IgD-negative memory B cell (primary cell): ENCODE measurements at regions not wholly inside any gene's neighbourhood (a gene's known extent, or its start where the extent isn't known, plus 50 kb on each side); places are given as distances from the start of the nearest gene placed in this dataset.

Experiments
- H3K27ac Mint-ChIP-seq, 3 donors: one replicate each; pipeline ENCODE4 v1.8.0; 2020 to 2022; ENCODE audit warnings: mild to moderate bottlenecking in 3 of 3, mixed read lengths in 3 of 3, moderate library complexity in 1 of 3
- H3K27me3 Mint-ChIP-seq: one replicate; pipeline ENCODE4 v1.8.0; 2021; ENCODE audit warnings: mixed read lengths
- H3K36me3 Mint-ChIP-seq: one replicate; pipeline ENCODE4 v1.8.0; 2020; ENCODE audit warnings: mild to moderate bottlenecking, mixed read lengths
- H3K4me1 Mint-ChIP-seq, 3 donors: one replicate each; pipeline ENCODE4 v1.8.0; 2020 to 2022; ENCODE audit warnings: mixed read lengths in 3 of 3, mild to moderate bottlenecking in 1 of 3
- H3K4me3 Mint-ChIP-seq, 4 donors: one replicate each; pipeline ENCODE4 v1.8.0; 2020 to 2022; ENCODE audit warnings: mild to moderate bottlenecking in 4 of 4, mixed read lengths in 4 of 4, moderate library complexity in 3 of 4
- H3K9me3 Mint-ChIP-seq, 3 donors: one replicate each; pipeline ENCODE4 v1.8.0; 2020 to 2021; ENCODE audit warnings: mixed read lengths in 3 of 3, mild to moderate bottlenecking in 1 of 3

GRCh38 chr6:156268849-156269248, 508.3 kb upstream of the ARID1B start:
- peaks cover 0 to 5% (median 0%) of the 10 kb centered on the region in 3 donors for H3K9me3 Mint-ChIP-seq
- H3K27me3 Mint-ChIP-seq, result peaks cover 3% of the 10 kb centered on the region
- H3K36me3 Mint-ChIP-seq, result peaks cover 10% of the 10 kb centered on the region
- peaks cover 5 to 13% (median 11%) of the 10 kb centered on the region in 3 donors for H3K4me1 Mint-ChIP-seq
- H3K27ac Mint-ChIP-seq, result no peak overlapping the region
- peak overlapping the region in 2 of 4 donors; percentile 5 to 15 for H3K4me3 Mint-ChIP-seq

- Mint-ChIP-seq H3K27ac (no peak overlapping the region), H3K36me3 (peaks cover 5% of the 10 kb centered on the region), H3K27me3 (peaks cover 2% of the 10 kb centered on the region), H3K9me3 (peaks cover 0 to 10% (median 0%) of the 10 kb centered on the region in 3 donors), H3K4me1 (peaks cover 0 to 8% (median 3%) of the 10 kb centered on the region in 3 donors), H3K4me3 (no peak overlapping the region)
Observed at GRCh38 chr6:156262014-156262413, 515.2 kb upstream of the ARID1B start.

DNA sequence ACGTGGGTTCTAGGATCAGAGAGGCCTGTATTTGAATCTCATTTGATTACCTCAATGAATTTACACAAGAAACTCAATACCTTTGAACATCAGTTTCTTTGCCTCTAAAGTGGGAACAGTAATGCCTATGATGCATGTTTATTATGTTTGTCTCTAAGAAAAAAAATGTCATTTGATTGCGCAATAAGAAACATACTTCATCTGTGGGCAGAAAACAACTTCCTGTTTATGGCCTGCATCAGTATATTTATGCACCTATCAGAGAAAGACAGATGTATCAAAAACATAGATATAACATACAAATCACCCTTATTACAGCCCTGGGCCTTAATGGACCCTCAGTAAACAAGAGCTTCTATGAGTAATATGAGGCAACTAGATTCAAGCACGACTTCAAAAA, 516.4 kb upstream of the ARID1B start:
- H3K36me3 Mint-ChIP-seq, result peaks cover 4% of the 10 kb centered on the region
- no peak overlapping the region for H3K27ac Mint-ChIP-seq
- H3K4me3 Mint-ChIP-seq, result no peak overlapping the region
- peaks cover 4 to 13% (median 5%) of the 10 kb centered on the region in 3 donors for H3K4me1 Mint-ChIP-seq
- peaks cover 2% of the 10 kb centered on the region for H3K27me3 Mint-ChIP-seq
- H3K9me3 Mint-ChIP-seq, result peaks cover 0 to 7% (median 0%) of the 10 kb centered on the region in 3 donors

- no peak overlapping the region for H3K27ac Mint-ChIP-seq
- peaks cover 0 to 5% (median 0%) of the 10 kb centered on the region in 3 donors for H3K9me3 Mint-ChIP-seq
- H3K4me1 Mint-ChIP-seq, result peaks cover 4 to 13% (median 5%) of the 10 kb centered on the region in 3 donors
- peaks cover 5% of the 10 kb centered on the region for H3K36me3 Mint-ChIP-seq
- H3K4me3 Mint-ChIP-seq, result no peak overlapping the region
- peaks cover 2% of the 10 kb centered on the region for H3K27me3 Mint-ChIP-seq
Observed at GRCh38 chr6:156258981-156259380, 518.2 kb upstream of the ARID1B start.

- Mint-ChIP-seq H3K36me3 (peaks cover 12% of the 10 kb centered on the region), H3K27ac (no peak overlapping the region), H3K4me3 (no peak overlapping the region), H3K9me3 (peaks cover 0 to 10% (median 7%) of the 10 kb centered on the region in 3 donors), H3K4me1 (peaks cover 4 to 15% (median 5%) of the 10 kb centered on the region in 3 donors), H3K27me3 (peaks cover 2% of the 10 kb centered on the region)
Observed at GRCh38 chr6:156256161-156256560, 521.0 kb upstream of the ARID1B start.

GRCh38 chr6:156254240-156254639, 522.9 kb upstream of the ARID1B start:
- H3K4me3 Mint-ChIP-seq, result no peak overlapping the region
- H3K27ac Mint-ChIP-seq, result no peak overlapping the region
- H3K27me3 Mint-ChIP-seq, result no peaks in the 10 kb centered on the region
- H3K36me3 Mint-ChIP-seq, result peaks cover 18% of the 10 kb centered on the region
- peaks cover 0 to 10% (median 7%) of the 10 kb centered on the region in 3 donors for H3K9me3 Mint-ChIP-seq
- H3K4me1 Mint-ChIP-seq, result peaks cover 4 to 20% (median 13%) of the 10 kb centered on the region in 3 donors

DNA sequence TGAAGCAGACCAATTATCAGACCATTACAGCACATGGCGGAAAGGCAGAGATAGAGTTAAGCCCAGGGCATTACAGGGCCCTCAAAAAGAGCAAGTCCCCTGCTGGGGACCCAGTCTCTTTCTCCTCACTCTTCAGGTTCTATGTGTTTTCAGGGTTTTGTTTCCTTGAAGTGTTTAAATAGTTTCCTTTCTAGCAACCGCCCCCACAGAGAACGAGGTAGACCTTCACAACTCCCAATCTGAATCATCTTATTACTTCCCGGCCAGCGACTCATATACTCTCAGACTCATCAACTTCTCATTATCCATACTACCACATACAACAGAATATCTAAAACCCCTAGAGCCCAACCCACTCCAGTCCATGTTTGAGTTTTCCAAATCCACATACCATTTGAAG, 526.6 kb upstream of the ARID1B start:
- Mint-ChIP-seq H3K4me3 (peak overlapping the region in 1 of 4 donors; percentile 46), H3K36me3 (peaks cover 20% of the 10 kb centered on the region), H3K4me1 (peaks cover 5 to 8% (median 8%) of the 10 kb centered on the region in 3 donors), H3K27ac (no peak overlapping the region), H3K9me3 (peaks cover 0 to 7% (median 5%) of the 10 kb centered on the region in 3 donors), H3K27me3 (no peaks in the 10 kb centered on the region)

- Mint-ChIP-seq H3K27ac (no peak overlapping the region), H3K4me1 (peaks cover 0 to 2% (median 0%) of the 10 kb centered on the region in 3 donors), H3K36me3 (peaks cover 6% of the 10 kb centered on the region), H3K9me3 (peaks cover 0 to 6% (median 0%) of the 10 kb centered on the region in 3 donors), H3K27me3 (no peaks in the 10 kb centered on the region), H3K4me3 (no peak overlapping the region)
Observed at GRCh38 chr6:156242206-156242605, 535.0 kb upstream of the ARID1B start.

- Mint-ChIP-seq H3K27me3 (no peaks in the 10 kb centered on the region), H3K4me1 (peaks cover 9 to 16% (median 11%) of the 10 kb centered on the region in 3 donors), H3K9me3 (peaks cover 0 to 2% (median 2%) of the 10 kb centered on the region in 3 donors), H3K36me3 (no peaks in the 10 kb centered on the region), H3K4me3 (peak overlapping the region in 1 of 4 donors; percentile 53), H3K27ac (no peak overlapping the region)
Observed at GRCh38 chr6:156231026-156231765, 546.0 kb upstream of the ARID1B start.

- H3K4me1 Mint-ChIP-seq, result peaks cover 0 to 4% (median 0%) of the 10 kb centered on the region in 3 donors
- H3K27ac Mint-ChIP-seq, result no peak overlapping the region
- peaks cover 2% of the 10 kb centered on the region for H3K27me3 Mint-ChIP-seq
- H3K9me3 Mint-ChIP-seq, result peaks cover 3 to 6% (median 5%) of the 10 kb centered on the region in 3 donors
- H3K4me3 Mint-ChIP-seq, result no peak overlapping the region
- peaks cover 5% of the 10 kb centered on the region for H3K36me3 Mint-ChIP-seq
Observed at GRCh38 chr6:156219973-156220372, 557.2 kb upstream of the ARID1B start.

DNA sequence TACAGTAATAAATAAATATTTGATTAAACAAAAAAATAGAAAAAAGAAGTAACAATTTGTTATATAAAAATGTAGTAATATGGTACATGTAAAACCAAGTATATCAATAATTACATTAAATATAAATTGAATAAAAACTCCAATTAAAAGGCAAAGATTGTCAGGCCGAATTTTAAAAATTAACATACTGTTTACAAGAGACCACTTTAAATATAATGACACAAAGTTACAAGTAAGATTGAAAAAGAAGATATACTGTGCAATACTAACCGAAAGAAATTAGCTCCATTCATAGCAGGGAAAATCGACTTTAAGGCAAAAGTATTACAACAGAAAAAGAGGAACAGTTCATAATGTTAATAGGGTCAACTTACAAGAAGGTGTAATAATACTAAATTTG, 571.5 kb upstream of the ARID1B start:
- Mint-ChIP-seq H3K27ac (no peak overlapping the region), H3K9me3 (peaks cover 8 to 27% (median 12%) of the 10 kb centered on the region in 3 donors), H3K4me1 (peaks cover 0 to 5% (median 2%) of the 10 kb centered on the region in 3 donors), H3K27me3 (no peaks in the 10 kb centered on the region), H3K4me3 (no peak overlapping the region), H3K36me3 (no peaks in the 10 kb centered on the region)

DNA sequence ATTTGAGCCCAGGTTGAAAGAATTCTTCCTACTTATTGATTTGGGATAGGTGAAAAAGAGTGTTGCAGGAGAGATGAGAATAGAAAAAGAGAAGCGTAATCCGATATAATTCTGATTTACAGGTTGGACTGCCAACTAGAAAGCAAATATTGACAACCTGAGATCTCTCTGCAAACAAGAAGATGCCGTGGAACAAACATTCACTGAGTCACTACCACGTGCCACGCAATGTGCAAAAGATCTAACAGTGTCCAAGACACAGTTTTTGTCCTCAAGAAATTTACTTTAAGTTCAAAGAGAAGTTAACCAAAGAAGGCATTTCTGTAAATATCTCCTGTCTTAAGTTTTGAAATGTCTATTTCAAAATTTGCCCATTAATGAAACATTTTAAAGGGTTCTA, 578.0 kb upstream of the ARID1B start:
- Mint-ChIP-seq H3K4me3 (peak overlapping the region in 1 of 4 donors; percentile 28), H3K27ac (no peak overlapping the region), H3K9me3 (peaks cover 0 to 4% (median 1%) of the 10 kb centered on the region in 3 donors), H3K36me3 (no peaks in the 10 kb centered on the region), H3K4me1 (peaks cover 6 to 13% (median 11%) of the 10 kb centered on the region in 3 donors), H3K27me3 (peaks cover 3% of the 10 kb centered on the region)

DNA sequence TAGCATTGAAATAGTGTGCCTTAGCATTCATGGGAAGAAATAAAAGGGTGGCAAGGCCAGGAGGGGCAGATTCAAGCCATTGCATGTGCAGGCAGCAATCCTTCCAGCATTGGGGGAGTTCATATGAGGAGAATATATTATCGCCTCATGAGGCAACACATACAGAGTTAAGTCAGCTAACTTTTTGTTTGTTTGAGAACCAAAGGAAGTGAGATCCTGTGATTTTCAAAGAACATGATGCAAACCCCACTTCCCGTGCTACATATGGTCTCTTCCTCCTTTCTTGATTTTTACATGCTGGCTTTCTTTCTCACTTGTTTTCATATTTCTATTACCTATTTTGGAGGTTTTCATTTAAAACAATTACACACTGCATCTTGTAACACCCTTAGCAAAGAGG, 579.7 kb upstream of the ARID1B start:
- Mint-ChIP-seq H3K4me3 (peak overlapping the region in 1 of 4 donors; percentile 46), H3K27me3 (peaks cover 3% of the 10 kb centered on the region), H3K27ac (no peak overlapping the region), H3K4me1 (peaks cover 4 to 13% (median 11%) of the 10 kb centered on the region in 3 donors), H3K9me3 (peaks cover 0 to 6% (median 3%) of the 10 kb centered on the region in 3 donors), H3K36me3 (no peaks in the 10 kb centered on the region)

DNA sequence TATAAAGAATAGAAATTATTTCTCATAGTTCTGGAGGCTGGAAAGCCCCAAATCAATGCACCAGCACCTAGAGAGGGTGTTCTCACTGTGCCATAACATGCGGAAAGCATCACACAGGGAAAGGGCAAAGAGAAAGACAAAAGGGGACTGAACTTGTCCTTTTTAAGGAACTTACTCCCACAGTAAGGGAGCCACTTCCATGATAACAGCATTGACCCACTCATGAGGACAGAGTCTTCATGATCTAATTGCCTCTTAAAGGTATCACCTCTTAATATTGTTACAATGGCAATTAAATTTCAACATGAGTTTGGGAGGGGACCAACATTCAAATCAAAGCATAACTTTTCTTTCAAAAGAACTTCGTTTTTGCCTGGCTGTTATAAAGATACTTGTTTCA, 582.2 kb upstream of the ARID1B start:
- peaks cover 3% of the 10 kb centered on the region for H3K27me3 Mint-ChIP-seq
- peaks cover 4 to 21% (median 13%) of the 10 kb centered on the region in 3 donors for H3K4me1 Mint-ChIP-seq
- no peak overlapping the region for H3K27ac Mint-ChIP-seq
- H3K36me3 Mint-ChIP-seq, result peaks cover 2% of the 10 kb centered on the region
- H3K4me3 Mint-ChIP-seq, result no peak overlapping the region
- H3K9me3 Mint-ChIP-seq, result peaks cover 0 to 6% (median 3%) of the 10 kb centered on the region in 3 donors

DNA sequence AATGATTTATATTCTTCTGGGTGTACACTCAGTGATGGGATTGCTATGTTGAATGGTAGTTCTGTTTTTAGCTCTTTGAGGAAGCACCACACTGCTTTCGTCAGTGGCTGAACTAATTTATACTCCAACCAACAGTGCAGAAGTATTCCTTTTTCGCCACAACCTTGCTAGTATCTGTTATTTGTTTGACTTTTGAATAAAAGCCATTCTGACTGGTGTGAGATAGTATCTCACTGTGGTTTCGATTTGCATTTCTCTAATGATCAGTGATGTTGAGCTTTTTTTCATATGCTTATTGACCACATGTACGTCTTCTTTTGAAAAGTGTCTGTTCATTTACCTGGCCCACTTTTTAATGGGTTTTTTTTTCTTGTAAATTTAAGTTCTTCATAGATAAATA, 583.8 kb upstream of the ARID1B start:
- peaks cover 4% of the 10 kb centered on the region for H3K27me3 Mint-ChIP-seq
- no peak overlapping the region for H3K4me3 Mint-ChIP-seq
- peaks cover 2% of the 10 kb centered on the region for H3K36me3 Mint-ChIP-seq
- no peak overlapping the region for H3K27ac Mint-ChIP-seq
- H3K9me3 Mint-ChIP-seq, result peaks cover 0 to 6% (median 3%) of the 10 kb centered on the region in 3 donors
- peaks cover 7 to 20% (median 20%) of the 10 kb centered on the region in 3 donors for H3K4me1 Mint-ChIP-seq
